Body of pancreas (tissue), 4 donors: ENCODE measurements at regions not wholly inside any gene's neighbourhood (a gene's known extent, or its start where the extent isn't known, plus 50 kb on each side); places are given as distances from the start of the nearest gene placed in this dataset.
"Not testable (repeated sequence)": the region's sequence is repeated elsewhere in the genome, so short reads cannot be mapped to it uniquely, and the experiment has no call there.

Experiments
- ATAC-seq: fragments of 150-250 bp; one replicate; pipeline ENCODE4 v1.9.1; 2016
- DNase-seq, 4 donors: peaks; one replicate each; pipeline ENCODE4 v3.0.0-alpha.2; 2019
- H3K27ac ChIP-seq, 4 donors: fragments of 200-600 bp; sonication (generic); 1 replicate in 3 of 4; 2 replicates in 1 of 4; pipeline versions ENCODE4 v1.5.1 to v1.6.1; 2016 to 2019; ENCODE audit warnings: mild to moderate bottlenecking in 1 of 4, mixed read lengths in 1 of 4, moderate library complexity in 1 of 4
- H3K27me3 ChIP-seq, 2 donors: fragments of 200-600 bp; sonication (generic); one replicate each; pipeline ENCODE4 v1.6.0; 2016; ENCODE audit warnings: mild to moderate bottlenecking in 1 of 2
- H3K36me3 ChIP-seq, 2 donors: fragments of 200-600 bp; sonication (generic); replicated peaks in 1 of 2; 2 replicates each; pipeline ENCODE4 v1.5.1; 2016; ENCODE audit warnings: low read depth in 2 of 2; ENCODE audit not compliant: insufficient read depth in 1 of 2
- H3K4me1 ChIP-seq: fragments of 200-600 bp; sonication (generic); one replicate; pipeline ENCODE4 v1.6.0; 2016
- H3K4me3 ChIP-seq, 2 donors: fragments of 200-600 bp; sonication (generic); 1 replicate in 1 of 2; 2 replicates in 1 of 2; pipeline ENCODE4 v1.5.1; 2016 to 2019
- H3K9me3 ChIP-seq, 3 donors: fragments of 200-600 bp; sonication (generic); 1 replicate in 2 of 3; 2 replicates in 1 of 3; pipeline ENCODE4 v1.5.1; 2016
- WGBS, 2 donors: methylation state at CpG; one replicate each; pipeline ENCODE4 v1.1.5; 2017; 5-methylcytosine and 5-hydroxymethylcytosine counted together
- intact Hi-C: fragments of 100-400 bp; cut with DNase I; formaldehyde crosslinking; loops from one replicate; pipeline ENCODE4 v1.15.1; 2023

DNA sequence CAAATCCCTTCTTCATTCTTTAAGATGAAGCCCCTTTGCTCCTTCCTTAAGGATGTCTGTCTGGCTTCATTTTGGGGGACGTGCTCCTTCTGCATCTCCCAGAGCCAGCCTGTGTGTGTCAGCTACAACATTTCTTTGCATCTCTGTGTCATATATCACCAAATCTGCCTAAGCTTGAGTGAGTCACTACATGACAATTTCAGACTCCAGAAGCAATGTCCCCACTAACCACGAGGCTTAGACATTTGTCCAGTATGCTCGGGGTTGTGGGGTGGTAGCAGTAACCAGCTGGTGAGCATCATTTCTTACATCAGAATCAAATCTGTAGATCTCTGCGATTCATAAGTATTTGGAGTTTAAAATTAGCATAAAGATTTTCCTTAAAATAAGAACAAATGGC is 54.1 kb upstream of the USP14 start:
- DNase-seq, H3K4me3 ChIP-seq, H3K36me3 ChIP-seq, H3K4me1 ChIP-seq, H3K27me3 ChIP-seq, ATAC-seq, H3K27ac ChIP-seq, intact Hi-C loops, H3K9me3 ChIP-seq: not testable (repeated sequence)
- 54% methylated on average over 4 of the region's 4 CpGs; no CpG with 5 or more reads in 1 of the 2 donors for WGBS, 2 donors

DNA sequence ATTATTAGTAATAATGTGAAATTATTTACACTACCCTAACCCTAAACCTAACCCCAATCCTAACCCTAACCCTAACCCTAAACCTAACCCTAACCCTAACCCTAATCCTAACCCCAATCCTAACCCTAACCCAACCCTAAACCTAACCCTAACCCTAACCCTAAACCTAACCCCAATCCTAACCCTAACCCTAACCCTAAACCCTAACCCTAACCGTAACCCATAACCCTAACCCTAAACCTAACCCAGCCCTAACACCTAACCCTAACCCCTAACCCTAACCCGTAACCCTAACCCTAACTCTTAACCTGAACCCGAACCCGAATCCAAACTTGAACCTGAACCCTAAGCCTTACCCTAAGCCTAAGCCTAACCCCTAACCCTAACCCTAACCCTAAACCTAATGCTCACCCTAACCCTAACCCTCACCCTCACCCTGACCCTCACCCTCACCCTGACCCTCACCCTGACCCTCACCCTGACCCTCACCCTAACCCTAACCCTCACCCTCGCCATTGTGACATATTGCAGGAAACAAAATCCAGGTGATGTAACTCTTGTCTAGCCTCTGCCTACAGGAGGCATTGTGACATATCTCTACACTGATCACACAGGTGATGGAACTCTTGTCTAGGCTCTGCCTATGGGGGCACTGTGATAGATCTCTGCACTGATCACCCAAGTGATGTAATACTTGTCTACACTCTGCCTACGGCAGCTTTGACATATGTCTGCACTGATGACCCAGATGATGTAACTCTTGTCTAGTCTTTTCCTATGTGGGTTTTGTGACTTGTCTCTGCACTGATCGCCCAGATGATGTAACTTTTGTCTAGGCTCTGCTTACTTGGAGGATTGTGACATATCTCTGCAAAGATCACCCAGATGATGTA is 53.0 kb upstream of the USP14 start:
- ATAC-seq: not testable (repeated sequence)

DNA sequence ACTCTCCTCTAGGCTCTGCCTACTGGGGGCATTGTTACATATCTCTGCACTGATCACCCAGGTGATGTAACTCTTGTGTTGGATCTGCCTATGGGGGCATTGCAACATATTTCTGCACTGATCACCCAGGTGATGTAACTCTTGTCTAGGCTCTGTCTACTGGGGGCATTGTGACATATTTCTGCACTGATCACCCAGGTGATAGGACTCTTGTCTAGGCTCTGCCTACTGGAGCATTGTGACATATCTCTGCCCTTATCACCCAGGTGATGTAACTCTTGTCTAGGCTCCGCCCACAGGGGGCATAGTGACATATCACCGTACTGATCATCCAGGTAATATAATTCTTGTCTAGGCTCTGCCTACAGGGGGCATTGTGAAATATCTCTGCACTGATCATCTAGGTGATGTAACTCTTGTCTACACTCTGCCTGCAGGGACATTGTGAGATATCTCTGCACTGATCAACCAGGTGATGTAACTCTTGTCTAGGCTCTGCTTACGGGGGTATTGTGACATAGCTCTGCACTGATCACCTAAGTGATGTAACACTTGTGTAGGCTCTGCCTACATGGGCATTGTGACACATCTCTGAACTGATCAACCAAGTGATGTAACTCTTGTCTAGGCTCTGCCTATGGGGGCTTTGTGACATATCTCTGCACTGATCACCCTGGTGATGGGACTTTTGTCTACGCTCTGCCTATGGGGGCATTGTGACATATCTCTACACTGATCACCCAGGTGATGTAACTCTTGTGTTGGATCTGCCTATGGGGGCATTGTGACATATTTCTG is 52.1 kb upstream of the USP14 start:
- DNase-seq, H3K36me3 ChIP-seq, H3K9me3 ChIP-seq, H3K27ac ChIP-seq, intact Hi-C loops, H3K4me3 ChIP-seq, H3K4me1 ChIP-seq, H3K27me3 ChIP-seq, ATAC-seq: not testable (repeated sequence)
- WGBS, 2 donors: 30 to 52% methylated on average over 2 to 4 of the region's 4 CpGs

More for the DNA sequence above, 53.0 kb upstream of the USP14 start:
- H3K27ac ChIP-seq, intact Hi-C loops, DNase-seq, H3K36me3 ChIP-seq, H3K9me3 ChIP-seq, H3K4me1 ChIP-seq, H3K27me3 ChIP-seq, H3K4me3 ChIP-seq: not testable (repeated sequence)
- 59 to 86% methylated on average over 2 to 7 of the region's 7 CpGs for WGBS, 2 donors

DNA sequence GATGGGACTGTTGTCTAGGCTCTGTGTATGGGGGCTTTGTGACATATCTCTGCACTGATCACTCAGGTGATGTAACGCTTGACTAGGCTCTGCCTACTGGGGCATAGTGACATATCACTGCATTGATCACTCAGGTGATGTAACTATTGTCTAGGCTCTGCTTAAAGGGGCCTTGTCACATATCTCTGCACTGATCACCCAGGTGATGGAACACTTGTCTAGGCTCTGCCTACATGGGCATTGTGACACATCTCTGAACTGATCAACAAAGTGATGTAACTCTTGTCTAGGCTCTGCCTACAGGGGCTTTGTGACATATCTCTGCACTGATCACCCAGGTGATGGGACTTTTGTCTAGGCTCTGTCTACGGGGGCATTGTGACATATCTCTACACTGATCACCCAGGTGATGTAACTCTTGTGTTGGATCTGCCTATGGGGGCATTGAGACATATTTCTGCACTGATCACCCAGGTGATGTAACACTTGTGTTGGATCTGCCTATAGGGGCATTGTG is 51.4 kb upstream of the USP14 start:
- H3K4me3 ChIP-seq, intact Hi-C loops, DNase-seq, H3K36me3 ChIP-seq, ATAC-seq, H3K27ac ChIP-seq, H3K27me3 ChIP-seq, H3K9me3 ChIP-seq, H3K4me1 ChIP-seq: not testable (repeated sequence)
- WGBS, 2 donors: 35 to 41% methylated on average over 2 of the region's 2 CpGs

DNA sequence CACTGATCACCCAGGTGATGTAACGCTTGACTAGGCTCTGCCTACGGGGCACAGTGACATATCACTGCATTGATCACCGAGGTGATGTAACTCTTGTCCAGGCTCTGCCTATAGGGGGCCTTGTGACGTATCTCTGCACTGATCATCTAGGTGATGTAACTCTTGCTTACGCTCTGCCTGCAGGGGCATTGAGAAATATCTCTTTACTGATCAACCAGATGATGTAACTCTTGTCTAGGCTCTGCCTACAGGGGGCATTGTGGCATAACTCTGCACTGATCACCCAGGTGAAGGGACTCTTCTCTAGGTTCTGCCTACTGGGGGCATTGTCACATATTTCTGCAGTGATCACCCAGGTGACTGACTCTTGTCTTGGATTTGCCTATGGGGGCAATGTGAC is 50.9 kb upstream of the USP14 start:
- H3K36me3 ChIP-seq, H3K27ac ChIP-seq, H3K4me1 ChIP-seq, intact Hi-C loops, DNase-seq, ATAC-seq, H3K9me3 ChIP-seq, H3K4me3 ChIP-seq, H3K27me3 ChIP-seq: not testable (repeated sequence)
- 46 to 48% methylated on average over 5 of the region's 5 CpGs for WGBS, 2 donors

DNA sequence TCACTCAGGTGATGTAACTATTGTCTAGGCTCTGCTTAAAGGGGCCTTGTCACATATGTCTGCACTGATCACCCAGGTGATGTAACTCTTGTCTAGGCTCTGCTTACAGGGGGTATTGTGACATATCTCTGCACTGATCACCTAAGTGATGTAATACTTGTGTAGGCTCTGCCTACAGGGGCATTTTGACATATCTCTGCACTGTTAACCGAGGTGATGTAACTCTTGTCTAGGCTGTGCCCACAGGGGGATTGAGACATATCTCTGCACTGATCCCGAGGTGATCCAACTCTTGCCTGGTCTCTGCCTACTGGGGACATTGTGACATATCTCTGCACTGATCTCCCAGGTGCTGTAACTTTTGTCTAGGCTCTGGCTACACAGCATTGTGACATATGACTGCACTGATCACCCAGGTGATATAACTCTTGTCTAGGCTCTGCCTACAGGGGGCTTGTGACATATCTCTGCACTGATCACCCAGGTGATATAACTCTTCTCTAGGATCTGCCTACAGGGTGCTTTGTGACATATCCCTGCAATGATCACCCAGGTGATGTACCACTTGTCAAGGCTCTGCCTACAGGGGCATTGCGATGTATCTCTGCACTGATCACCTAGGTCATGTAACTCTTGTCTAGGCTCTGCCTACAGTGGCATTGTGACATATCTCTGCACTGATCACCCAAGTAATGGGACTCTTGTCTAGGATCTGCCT is 50.3 kb upstream of the USP14 start:
- H3K4me3 ChIP-seq, H3K27me3 ChIP-seq, H3K4me1 ChIP-seq, H3K9me3 ChIP-seq, H3K27ac ChIP-seq, intact Hi-C loops, DNase-seq, H3K36me3 ChIP-seq: not testable (repeated sequence)
- ATAC-seq: peak; percentile 56
- 35 to 39% methylated on average over 3 of the region's 3 CpGs for WGBS, 2 donors
